DMS153 (cell line): ENCODE measurements at regions not wholly inside any gene's neighbourhood (a gene's known extent, or its start where the extent isn't known, plus 50 kb on each side); places are given as distances from the start of the nearest gene placed in this dataset.
"Not testable (repeated sequence)": the region's sequence is repeated elsewhere in the genome, so short reads cannot be mapped to it uniquely, and the experiment has no call there.

ENCODE experiments used
- DNase-seq: peaks from one replicate; lab custom pipeline; 2025; lab: John Stamatoyannopoulos, UW

DNA sequence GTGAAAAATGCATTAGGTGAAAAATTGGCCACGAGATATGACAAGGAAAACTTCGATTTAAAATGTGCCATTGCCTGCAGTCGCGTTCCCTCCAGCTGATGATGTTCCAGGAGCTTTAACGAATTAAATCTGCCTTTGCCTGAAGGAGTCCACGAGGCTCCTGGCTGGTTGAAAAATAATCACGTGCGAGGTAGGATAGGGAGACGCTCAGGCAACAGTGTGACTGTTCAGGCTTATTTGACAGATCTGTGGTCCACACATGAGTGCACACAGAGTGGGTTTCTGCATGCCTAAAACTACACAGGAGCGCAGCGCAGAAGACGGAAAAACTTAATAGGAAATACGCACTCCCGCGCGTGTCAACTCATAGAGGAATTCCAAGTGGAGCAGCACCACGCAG lies 204.0 kb upstream of the PITRM1 start:
- no peak for DNase-seq

DNA sequence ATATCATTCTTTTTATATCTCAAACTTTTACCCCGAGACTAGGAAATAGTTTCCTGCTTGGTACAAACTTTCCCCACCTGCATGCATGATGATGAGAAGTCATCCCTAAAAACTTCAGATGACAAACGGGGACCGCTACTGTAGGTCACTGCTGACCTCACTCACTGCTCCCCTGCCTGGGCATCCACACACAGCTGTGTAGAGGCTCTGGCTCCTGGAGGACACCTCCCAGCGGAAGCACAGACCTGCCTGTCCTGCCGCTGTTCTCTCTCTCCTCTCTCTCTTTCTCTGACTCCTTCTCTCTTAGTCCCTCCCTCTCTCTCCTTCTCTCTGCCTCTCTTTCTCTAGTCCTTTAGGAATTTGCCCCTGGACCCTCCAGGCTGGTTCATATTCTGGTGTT lies 202.9 kb upstream of the PITRM1 start:
- DNase-seq = no peak

DNA sequence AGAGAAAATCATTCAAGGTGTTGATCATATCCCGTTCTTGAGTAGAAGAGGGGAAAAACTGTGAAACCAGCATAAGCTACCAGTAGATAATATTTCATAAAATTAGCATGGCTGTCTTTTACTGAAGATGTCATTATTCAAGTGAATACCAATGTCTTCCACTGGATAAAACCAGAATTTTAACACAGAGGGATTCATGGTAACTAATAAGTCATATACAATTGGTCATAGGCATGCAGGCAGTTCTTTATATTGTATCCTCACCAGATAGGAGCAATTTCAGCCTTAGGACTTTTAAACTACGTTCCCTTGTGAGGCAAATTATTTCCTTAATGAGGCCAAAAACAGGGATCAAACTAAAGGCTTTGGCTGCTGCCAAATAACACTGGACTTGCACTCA lies 202.3 kb upstream of the PITRM1 start:
- no peak for DNase-seq

DNA sequence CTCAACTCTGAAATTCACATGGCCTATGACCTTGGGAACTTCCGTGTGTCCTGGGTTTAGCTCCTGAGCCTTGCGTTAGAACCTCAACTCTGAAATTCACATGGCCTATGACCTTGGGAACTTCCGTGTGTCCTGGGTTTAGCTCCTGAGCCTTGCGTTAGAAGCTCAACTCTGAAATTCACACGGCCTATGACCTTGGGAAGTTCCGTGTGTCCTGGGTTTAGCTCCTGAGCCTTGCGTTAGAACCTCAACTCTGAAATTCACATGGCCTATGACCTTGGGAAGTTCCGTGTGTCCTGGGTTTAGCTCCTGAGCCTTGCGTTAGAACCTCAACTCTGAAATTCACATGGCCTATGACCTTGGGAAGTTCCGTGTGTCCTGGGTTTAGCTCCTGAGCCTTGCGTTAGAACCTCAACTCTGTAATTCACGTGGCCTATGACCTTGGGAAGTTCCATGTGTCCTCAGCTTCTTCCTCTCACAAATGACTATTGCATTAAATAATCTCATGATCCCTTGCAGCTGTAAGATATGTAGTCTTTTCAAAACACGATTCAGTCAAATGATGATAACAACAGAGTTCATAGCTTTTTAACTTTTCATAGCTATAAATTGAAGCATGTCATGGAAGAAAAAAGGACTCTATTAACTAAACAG lies 200.9 kb upstream of the PITRM1 start:
- DNase-seq = not testable (repeated sequence)

GRCh38 chr10:3372281-3372680 lies 199.7 kb upstream of the PITRM1 start:
- DNase-seq = no peak

DNA sequence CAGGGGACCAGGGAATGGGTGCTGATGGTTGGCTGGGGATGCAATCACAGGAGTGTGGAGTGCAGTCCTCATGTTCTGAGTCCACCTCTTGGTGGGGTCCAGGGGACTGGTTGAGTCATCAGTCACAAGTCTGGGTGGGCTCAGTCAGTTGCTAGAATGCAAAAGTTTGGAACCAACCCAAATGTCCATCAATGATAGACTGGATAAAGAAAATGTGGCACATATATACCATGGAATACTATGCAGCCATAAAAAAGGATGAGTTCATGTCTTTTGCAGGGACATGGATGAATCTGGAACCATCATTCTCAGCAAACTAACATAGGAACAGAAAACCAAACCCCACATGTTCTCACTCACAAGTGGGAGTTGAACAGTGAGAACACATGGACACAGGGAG lies 199.0 kb upstream of the PITRM1 start:
- not testable (repeated sequence) for DNase-seq

- no peak for DNase-seq
Observed at GRCh38 chr10:3366735-3367405, 194.3 kb upstream of the PITRM1 start.

GRCh38 chr10:3366043-3366442 lies 193.5 kb upstream of the PITRM1 start:
- DNase-seq = no peak

DNA sequence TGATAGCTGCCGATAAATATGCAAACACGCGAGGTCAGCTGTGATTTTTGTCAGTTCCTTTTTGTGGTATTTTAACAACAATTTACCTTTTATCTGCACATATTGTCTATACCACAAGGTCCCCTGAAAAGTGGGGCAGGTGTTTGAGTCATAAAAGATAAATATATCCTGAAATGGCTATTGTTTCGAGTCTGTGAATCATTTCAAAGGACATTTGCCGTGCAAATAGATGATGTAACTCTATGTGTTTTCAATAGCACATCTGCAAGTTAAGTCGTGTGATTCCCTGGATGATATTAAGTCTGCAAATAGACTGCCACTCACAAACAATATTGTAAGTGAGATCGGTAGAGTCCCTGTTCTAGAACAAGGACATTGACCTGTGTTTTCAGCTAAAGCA lies 193.0 kb upstream of the PITRM1 start:
- peak; percentile 83 for DNase-seq

GRCh38 chr10:3364768-3365480 lies 192.3 kb upstream of the PITRM1 start:
- peak; percentile 15 for DNase-seq

- no peak for DNase-seq
Observed at GRCh38 chr10:3363311-3364045, 190.9 kb upstream of the PITRM1 start.

- no peak for DNase-seq
Observed at GRCh38 chr10:3362394-3362793, 189.8 kb upstream of the PITRM1 start.

DNA sequence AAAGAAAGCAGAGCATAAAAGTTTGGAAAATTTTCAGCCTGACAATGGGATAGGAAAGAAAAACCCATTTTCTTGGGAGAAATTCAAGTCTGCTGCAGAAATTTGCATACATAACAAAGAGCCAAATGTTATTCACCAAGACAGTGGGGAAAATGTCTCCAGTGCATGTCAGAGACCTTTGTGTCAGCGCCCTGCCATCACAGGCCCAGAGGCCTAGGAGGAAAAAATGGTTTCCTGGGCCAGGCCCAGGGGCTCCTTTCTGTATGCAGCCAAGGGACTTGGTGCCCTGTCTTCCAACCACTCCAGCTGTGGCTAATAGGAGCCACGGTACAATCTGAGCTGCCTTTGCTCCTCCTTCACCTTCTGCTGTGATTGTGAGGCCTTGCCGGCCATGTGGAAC lies 189.1 kb upstream of the PITRM1 start:
- DNase-seq = no peak

GRCh38 chr10:3357737-3358136 lies 185.2 kb upstream of the PITRM1 start:
- DNase-seq = no peak

GRCh38 chr10:3355536-3355935 lies 183.0 kb upstream of the PITRM1 start:
- no peak for DNase-seq

DNA sequence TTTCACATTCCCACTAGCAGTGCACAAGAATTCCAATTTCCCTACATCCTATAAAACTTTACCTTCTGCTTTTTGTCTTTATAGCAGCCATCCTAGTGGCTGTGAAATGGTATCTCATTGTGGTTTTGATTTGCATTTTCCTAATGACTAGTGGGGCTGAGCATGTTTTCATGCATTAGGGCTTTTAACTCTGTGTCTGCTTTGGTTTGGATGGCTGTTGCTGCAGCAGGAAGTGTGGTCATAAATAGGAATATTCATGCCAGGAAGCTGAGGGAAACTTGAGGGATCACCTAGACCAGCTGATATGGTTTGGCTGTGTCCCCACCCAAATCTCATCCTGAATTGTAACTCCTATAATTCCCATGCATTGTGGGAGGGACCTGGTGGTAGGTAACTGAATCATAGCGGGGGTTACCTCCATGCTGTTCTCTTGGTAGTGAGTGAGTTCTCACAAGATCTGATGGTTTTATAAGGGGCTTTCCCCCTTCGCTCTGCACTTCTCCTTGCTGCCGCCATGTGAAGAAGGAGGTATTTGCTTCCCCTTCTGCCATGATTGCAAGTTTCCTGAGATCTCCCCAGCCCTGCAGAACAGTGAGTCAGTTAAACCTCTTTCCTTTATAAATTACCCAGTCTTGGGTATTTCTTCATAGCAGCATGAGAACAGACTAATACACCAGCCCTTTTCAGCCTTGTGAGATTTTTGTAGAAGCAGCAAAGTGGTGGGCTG lies 181.8 kb upstream of the PITRM1 start:
- no peak for DNase-seq

- no peak for DNase-seq
Observed at GRCh38 chr10:3353235-3353634, 180.7 kb upstream of the PITRM1 start.

DNA sequence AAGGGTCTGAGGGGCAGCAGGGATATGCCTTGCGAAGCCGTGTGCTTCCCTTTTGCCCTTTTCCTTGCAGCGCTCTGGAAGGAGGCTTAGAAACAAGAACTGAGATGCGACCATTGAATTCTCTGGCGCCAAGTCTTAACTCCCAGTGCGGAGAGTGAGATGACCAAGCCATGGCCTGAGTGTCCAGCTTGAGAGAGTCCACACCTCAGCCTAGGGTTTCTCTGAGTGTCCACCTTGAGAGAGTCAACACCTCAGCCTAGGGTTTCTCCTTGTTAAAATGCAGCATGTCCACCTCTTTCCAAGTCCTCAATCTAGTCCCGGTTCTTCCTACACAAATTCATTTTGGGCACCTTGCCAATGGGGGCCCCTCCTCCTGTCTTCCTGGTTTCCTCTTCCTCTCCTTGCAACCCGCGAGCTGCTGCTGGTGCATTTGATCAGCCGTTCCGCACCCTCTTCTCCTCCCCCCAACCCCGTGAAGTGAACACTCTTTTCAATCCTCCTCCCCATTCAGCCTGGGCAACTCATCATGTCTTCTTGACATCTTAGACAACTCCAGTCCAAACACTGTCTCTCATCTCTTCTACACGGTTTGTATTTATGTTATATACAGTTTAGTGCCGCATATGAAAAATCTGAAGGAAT lies 178.2 kb upstream of the PITRM1 start:
- no peak for DNase-seq

- DNase-seq = no peak
Observed at GRCh38 chr10:3350205-3350604, 177.6 kb upstream of the PITRM1 start.

GRCh38 chr10:3348564-3348963 lies 176.0 kb upstream of the PITRM1 start:
- DNase-seq = no peak

DNA sequence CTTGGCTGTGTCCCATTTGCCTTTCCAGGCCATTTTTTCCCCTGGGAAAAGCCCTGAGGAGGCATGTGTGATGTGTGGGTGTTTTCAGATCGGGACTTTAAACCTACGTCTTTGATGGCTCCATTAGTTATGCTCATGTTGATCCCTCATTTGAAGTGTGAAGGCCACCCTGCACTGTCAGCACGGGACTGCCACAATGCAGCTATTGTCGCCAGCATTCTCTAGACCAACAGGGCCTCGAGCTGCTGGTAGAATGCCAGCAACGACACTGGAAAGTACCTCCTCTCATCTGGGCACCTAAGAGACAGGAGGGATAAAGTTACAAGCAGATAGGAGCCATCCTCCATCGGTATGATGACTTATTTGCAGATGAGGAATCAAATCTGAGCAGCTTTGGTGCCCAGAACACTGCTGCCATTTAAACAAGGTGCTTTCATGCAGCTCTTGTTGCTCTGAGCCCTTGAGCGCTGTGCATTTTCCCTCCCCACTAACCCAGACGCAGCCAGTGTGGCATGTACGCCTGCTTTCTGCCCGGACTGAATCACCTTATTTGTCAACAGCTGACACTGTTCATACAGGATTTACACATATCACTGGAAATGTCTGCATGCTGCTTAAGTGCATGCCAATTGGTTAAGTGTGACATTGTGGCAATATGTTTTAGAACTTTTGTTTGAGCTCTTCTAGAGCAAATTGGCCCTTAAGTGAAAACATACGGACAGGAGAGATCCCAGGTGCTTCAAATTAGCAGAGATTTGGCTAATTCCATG lies 175.0 kb upstream of the PITRM1 start:
- DNase-seq = no peak
